HepG2 (cell line): ENCODE measurements at regions not wholly inside any gene's neighbourhood (a gene's known extent, or its start where the extent isn't known, plus 50 kb on each side); places are given as distances from the start of the nearest gene placed in this dataset.

Experiments used
- ARID4A ChIP-seq: sonication (generic); formaldehyde crosslinking; IDR thresholded peaks from 2 replicates; pipeline ENCODE4 v1.5.0; 2020; ENCODE audit warnings: mild to moderate bottlenecking, missing genetic modification reagents, borderline replicate concordance
- CBX2 ChIP-seq, 2 experiments: fragments of 200-600 bp in 1 of 2; sonication (generic); formaldehyde crosslinking in 1 of 2; IDR thresholded peaks; 2 replicates each; pipeline versions ENCODE4 v1.7.0 to v1.8.1; 2018 to 2022; ENCODE audit warnings: low read depth in 2 of 2, low read length in 1 of 2, mild to moderate bottlenecking in 1 of 2, missing genetic modification reagents in 1 of 2
- HBP1 ChIP-seq: IDR thresholded peaks from 2 replicates; pipeline ENCODE4 v1.6.1; 2016; ENCODE audit warnings: low read depth, control low read depth
- HMG20A ChIP-seq: IDR thresholded peaks from 2 replicates; pipeline ENCODE4 v1.6.1; 2016; ENCODE audit warnings: borderline replicate concordance
- PHB2 ChIP-seq: fragments of 450-650 bp; IDR thresholded peaks from 2 replicates; pipeline ENCODE4 v1.6.1; 2018; ENCODE audit not compliant: partially characterized antibody
- SOX6 ChIP-seq, 2 experiments: fragments of 450-650 bp in 1 of 2; sonication (generic) in 1 of 2; formaldehyde crosslinking in 1 of 2; IDR thresholded peaks; 2 replicates each; pipeline versions ENCODE4 v1.4.0 to v1.6.1; 2017 to 2020; ENCODE audit warnings: antibody characterized with exemption in 1 of 2, mild to moderate bottlenecking in 1 of 2, missing genetic modification reagents in 1 of 2
- TFDP2 ChIP-seq: sonication (generic); formaldehyde crosslinking; IDR thresholded peaks from 2 replicates; pipeline ENCODE4 v1.4.0; 2020; ENCODE audit warnings: missing genetic modification reagents
- ZNF337 ChIP-seq: sonication (generic); formaldehyde crosslinking; IDR thresholded peaks from 2 replicates; pipeline ENCODE4 v1.5.1; 2020; ENCODE audit warnings: missing genetic modification reagents, low read depth, mild to moderate bottlenecking, borderline replicate concordance
- ZNF407 ChIP-seq: sonication (generic); formaldehyde crosslinking; IDR thresholded peaks from one replicate; pipeline ENCODE4 v1.5.1; 2020; ENCODE audit warnings: mild to moderate bottlenecking, missing genetic modification reagents; ENCODE audit errors: not compliant biosample characterization
- ZNF446 ChIP-seq: sonication (generic); formaldehyde crosslinking; IDR thresholded peaks from 2 replicates; pipeline ENCODE4 v1.5.0; 2020; ENCODE audit warnings: mild to moderate bottlenecking, missing genetic modification reagents
- ZNF563 ChIP-seq: sonication (generic); formaldehyde crosslinking; IDR thresholded peaks from 2 replicates; pipeline ENCODE4 v1.8.0; 2022; ENCODE audit warnings: mild to moderate bottlenecking, moderate library complexity, missing genetic modification reagents
- ZNF644 ChIP-seq: IDR thresholded peaks from 2 replicates; pipeline ENCODE4 v1.6.1; 2016; ENCODE audit warnings: low read depth
- ZNF749 ChIP-seq: sonication (generic); formaldehyde crosslinking; IDR thresholded peaks from 2 replicates; pipeline ENCODE4 v1.8.0; 2022; ENCODE audit warnings: mild to moderate bottlenecking, missing genetic modification reagents, moderate library complexity, borderline replicate concordance

GRCh38 chr9:124133727-124134126 is 122.2 kb downstream of the LHX2 start (continued):
- no peak for TF ChIP-seq ZNF407
- TF ChIP-seq ZNF446 (CRISPR knock-in tag): no peak
- TF ChIP-seq HBP1 (CRISPR knock-in tag): no peak
- 0 out of 2 replicates have a peak, but pooled peaks have one; percentile 27 for TF ChIP-seq ZNF644 (CRISPR knock-in tag)
- no peak for TF ChIP-seq ZNF337 (CRISPR knock-in tag)
- TF ChIP-seq ZNF749 (CRISPR knock-in tag): no peak
- no peak for TF ChIP-seq HMG20A (CRISPR knock-in tag)
- TF ChIP-seq TFDP2 (CRISPR knock-in tag): no peak
- TF ChIP-seq ZNF563 (CRISPR knock-in tag): no peak
- TF ChIP-seq PHB2: no peak
- no peak for TF ChIP-seq SOX6 (IDR thresholded peaks at IDR 0.05)
- TF ChIP-seq SOX6 (CRISPR knock-in tag; IDR thresholded peaks at IDR 0.05): no peak
- TF ChIP-seq CBX2 (IDR thresholded peaks at IDR 0.05; ENCODE audit: low read depth, low read length): no peak
- TF ChIP-seq CBX2 (CRISPR knock-in tag; IDR thresholded peaks at IDR 0.05; ENCODE audit: low read depth): no peak
- peak; percentile 30; the same call in 1 of the 2 replicates for TF ChIP-seq ARID4A
